CD8-positive, alpha-beta memory T cell (primary cell): ENCODE measurements at regions not wholly inside any gene's neighbourhood (a gene's known extent, or its start where the extent isn't known, plus 50 kb on each side); places are given as distances from the start of the nearest gene placed in this dataset.
"Not testable (repeated sequence)": the region's sequence is repeated elsewhere in the genome, so short reads cannot be mapped to it uniquely, and the experiment has no call there.

Experiments
- CTCF ChIA-PET: fragments of 350-600 bp; sonication (Branson Sonifier 250); formaldehyde crosslinking; loops from one replicate; lab custom pipeline; 2021; ENCODE audit warnings: antibody characterized with exemption; lab: Charles Lee
- POLR2A ChIA-PET: fragments of 350-600 bp; sonication (Branson Sonifier 250); formaldehyde crosslinking; loops from one replicate; lab custom pipeline; 2021; ENCODE audit warnings: antibody characterized with exemption; lab: Charles Lee
- DNase-seq, 5 donors: peaks; one replicate each; pipeline versions ENCODE4 v3.0.0 to v3.0.0-alpha.2; 2020 to 2022; ENCODE audit warnings: mixed read lengths in 1 of 5
- H3K27ac ChIP-seq: one replicate; pipeline ENCODE4 v1.7.0; 2013; ENCODE audit warnings: low read depth, mild to moderate bottlenecking, low read length, moderate library complexity
- H3K27me3 ChIP-seq: 2 replicates; pipeline ENCODE4 v1.7.0; 2013; ENCODE audit warnings: low read length, mild to moderate bottlenecking; ENCODE audit not compliant: insufficient read depth, poor library complexity, severe bottlenecking
- H3K36me3 ChIP-seq: 2 replicates; pipeline ENCODE4 v1.7.0; 2013; ENCODE audit warnings: mild to moderate bottlenecking, low read length, moderate library complexity; ENCODE audit not compliant: insufficient read depth
- H3K4me1 ChIP-seq: 2 replicates; pipeline ENCODE4 v1.7.0; 2013; ENCODE audit warnings: mild to moderate bottlenecking, low read length, moderate library complexity; ENCODE audit not compliant: insufficient read depth
- H3K4me3 ChIP-seq: 2 replicates; pipeline ENCODE4 v1.7.0; 2013; ENCODE audit warnings: mild to moderate bottlenecking, low read length
- H3K9me3 ChIP-seq: 2 replicates; pipeline ENCODE4 v1.7.0; 2013; ENCODE audit warnings: mild to moderate bottlenecking, low read length
- H3K27ac Mint-ChIP-seq, 8 donors: one replicate each; pipeline ENCODE4 v1.8.0; 2020 to 2021; ENCODE audit warnings: mixed read lengths in 8 of 8, mild to moderate bottlenecking in 6 of 8, inconsistent platforms in 3 of 8, moderate library complexity in 3 of 8
- H3K27me3 Mint-ChIP-seq, 2 donors: one replicate each; pipeline ENCODE4 v1.8.0; 2020 to 2021; ENCODE audit warnings: mixed read lengths in 2 of 2, mild to moderate bottlenecking in 1 of 2, moderate library complexity in 1 of 2
- H3K36me3 Mint-ChIP-seq, 3 donors: one replicate each; pipeline ENCODE4 v1.8.0; 2020 to 2021; ENCODE audit warnings: mixed read lengths in 3 of 3, inconsistent platforms in 1 of 3, mild to moderate bottlenecking in 1 of 3
- H3K4me1 Mint-ChIP-seq, 3 donors: one replicate each; pipeline ENCODE4 v1.8.0; 2020 to 2021; ENCODE audit warnings: mixed read lengths in 3 of 3, inconsistent platforms in 1 of 3, mild to moderate bottlenecking in 1 of 3
- H3K4me3 Mint-ChIP-seq, 7 donors: one replicate each; pipeline ENCODE4 v1.8.0; 2020 to 2021; ENCODE audit warnings: mixed read lengths in 7 of 7, mild to moderate bottlenecking in 6 of 7, moderate library complexity in 4 of 7, inconsistent platforms in 2 of 7
- H3K9me3 Mint-ChIP-seq, 5 donors: one replicate each; pipeline ENCODE4 v1.8.0; 2020 to 2022; ENCODE audit warnings: mixed read lengths in 5 of 5, mild to moderate bottlenecking in 3 of 5, moderate library complexity in 2 of 5, inconsistent platforms in 1 of 5

DNA sequence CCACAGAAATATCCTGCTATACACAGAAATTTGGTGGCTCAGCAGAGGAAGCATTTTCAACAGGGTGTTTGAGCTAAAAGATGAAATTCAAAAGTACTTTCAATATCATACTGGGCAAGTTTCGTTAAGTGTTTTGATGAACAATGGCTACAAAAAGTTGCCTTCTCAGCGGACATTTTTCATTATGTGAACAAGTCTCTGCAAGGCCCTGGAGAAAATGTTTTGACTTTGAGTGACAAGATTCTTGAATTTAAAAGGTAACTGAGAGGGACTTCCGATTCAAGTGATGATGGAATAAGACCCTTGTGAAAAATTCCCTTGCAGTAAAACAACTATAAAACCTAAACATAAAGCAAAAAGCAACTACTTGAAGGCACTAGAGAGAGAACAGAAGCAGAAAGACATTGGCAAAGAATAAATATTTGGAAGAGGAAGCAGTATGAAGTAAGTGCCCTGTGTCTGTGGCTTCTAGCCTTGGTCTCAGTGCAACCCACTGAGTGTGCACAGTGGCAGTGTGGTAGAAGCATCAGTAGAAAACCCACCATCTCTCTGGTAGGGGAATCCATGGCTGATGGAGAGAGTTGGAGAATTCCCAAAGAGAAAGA is 62.5 kb upstream of the NAMPT start:
- H3K27me3 Mint-ChIP-seq, result peaks cover 10 to 41% of the 10 kb centered on the region in 2 donors
- no peak overlapping the region for H3K4me3 ChIP-seq
- peak overlapping the region in 7 of 8 donors; percentile 22 to 83 (median 61) for H3K27ac Mint-ChIP-seq
- H3K36me3 ChIP-seq, result no peaks in the 10 kb centered on the region
- H3K9me3 ChIP-seq, result no peaks in the 10 kb centered on the region
- H3K4me1 ChIP-seq, result peaks cover 21% of the 10 kb centered on the region
- peaks cover 20 to 34% (median 29%) of the 10 kb centered on the region in 3 donors for H3K4me1 Mint-ChIP-seq
- peak overlapping the region in 3 of 7 donors; percentile 5 to 40 (median 8) for H3K4me3 Mint-ChIP-seq
- POLR2A ChIA-PET, result no interaction called here
- H3K36me3 Mint-ChIP-seq, result peaks cover 0 to 18% (median 3%) of the 10 kb centered on the region in 3 donors
- peak overlapping the region; percentile 13 for H3K27ac ChIP-seq
- no peaks in the 10 kb centered on the region for H3K27me3 ChIP-seq
- no peak for DNase-seq
- CTCF ChIA-PET, result no interaction called here
- H3K9me3 Mint-ChIP-seq, result peaks cover 16 to 33% (median 29%) of the 10 kb centered on the region in 5 donors

DNA sequence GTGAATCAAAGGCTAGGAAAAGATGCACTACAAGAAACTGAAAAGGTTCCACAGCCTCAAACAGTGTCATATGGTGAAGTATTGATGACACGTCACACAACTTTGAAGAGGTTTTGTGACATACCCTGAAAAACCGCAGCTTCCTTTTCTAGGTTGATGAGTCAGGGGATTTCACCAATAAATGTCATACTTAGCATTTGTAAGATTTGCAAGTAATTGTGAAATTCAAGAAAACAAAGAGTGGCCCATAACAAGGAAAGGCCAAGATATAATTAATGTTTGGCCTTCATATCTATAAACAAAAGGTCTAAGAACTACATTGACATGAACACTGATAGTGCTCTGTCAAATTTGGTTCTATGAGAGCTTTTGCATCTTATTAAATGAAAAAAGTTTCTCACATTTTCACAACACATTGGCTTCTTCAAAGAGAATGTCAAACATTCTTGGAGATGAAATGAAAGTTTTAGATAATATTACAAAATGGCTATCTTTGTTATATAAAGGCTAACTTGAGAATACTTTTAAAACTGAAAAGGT is 62.0 kb upstream of the NAMPT start:
- H3K27ac ChIP-seq, result peak overlapping the region; percentile 13
- peak overlapping the region in 2 of 7 donors; percentile 40 to 55 for H3K4me3 Mint-ChIP-seq

DNA sequence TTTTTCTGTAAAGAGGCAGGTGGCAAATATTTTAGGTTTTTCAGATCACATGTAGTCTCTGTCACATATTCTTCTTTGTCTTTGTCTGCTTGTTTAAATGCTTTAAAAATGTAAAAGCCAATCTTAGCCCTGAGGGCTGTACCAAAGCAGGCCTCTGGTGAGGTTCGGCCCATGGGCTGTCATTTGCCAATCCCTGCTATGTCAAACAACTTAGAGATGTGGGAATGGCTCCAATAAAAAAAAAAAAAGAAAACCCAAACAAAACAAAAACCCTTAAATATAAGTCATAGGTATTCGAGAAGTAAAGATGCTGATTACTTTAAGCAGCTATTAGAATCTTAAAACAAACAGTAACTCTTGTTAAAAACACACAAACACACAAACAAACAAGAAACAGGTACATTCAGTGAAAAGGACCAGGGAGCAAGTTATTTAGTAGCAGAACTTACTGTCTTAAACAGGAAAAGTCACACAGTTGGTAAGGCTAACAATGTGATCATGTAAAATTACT is 61.4 kb upstream of the NAMPT start:
- Histone ChIP-seq H3K36me3 (no peaks in the 10 kb centered on the region), H3K4me1 (peaks cover 21% of the 10 kb centered on the region), H3K4me3 (no peak overlapping the region), H3K27ac (peak overlapping the region; percentile 32), H3K9me3 (no peaks in the 10 kb centered on the region), H3K27me3 (no peaks in the 10 kb centered on the region)
- Mint-ChIP-seq H3K27ac (peak overlapping the region in 7 of 8 donors; percentile 34 to 83 (median 73)), H3K36me3 (peaks cover 0 to 26% (median 3%) of the 10 kb centered on the region in 3 donors), H3K9me3 (peaks cover 25 to 42% (median 38%) of the 10 kb centered on the region in 5 donors), H3K4me1 (peaks cover 20 to 34% (median 29%) of the 10 kb centered on the region in 3 donors), H3K4me3 (peak overlapping the region in 1 of 7 donors; percentile 55), H3K27me3 (peaks cover 15 to 44% of the 10 kb centered on the region in 2 donors)
- ChIA-PET CTCF (no interaction called here), POLR2A (no interaction called here)
- no peak for DNase-seq

More for the DNA sequence above, 62.0 kb upstream of the NAMPT start:
- DNase-seq, result peak; percentile 4 to 78 (median 52)
- ChIA-PET POLR2A (no interaction called here), CTCF (no interaction called here)
- Histone ChIP-seq H3K36me3 (no peaks in the 10 kb centered on the region), H3K9me3 (no peaks in the 10 kb centered on the region), H3K4me3 (no peak overlapping the region), H3K4me1 (peaks cover 21% of the 10 kb centered on the region), H3K27me3 (no peaks in the 10 kb centered on the region)
- Mint-ChIP-seq H3K36me3 (peaks cover 0 to 23% (median 3%) of the 10 kb centered on the region in 3 donors), H3K27me3 (peaks cover 14 to 44% of the 10 kb centered on the region in 2 donors), H3K27ac (peak overlapping the region in 7 of 8 donors; percentile 34 to 83 (median 73)), H3K9me3 (peaks cover 22 to 39% (median 35%) of the 10 kb centered on the region in 5 donors), H3K4me1 (peaks cover 20 to 34% (median 29%) of the 10 kb centered on the region in 3 donors)

DNA sequence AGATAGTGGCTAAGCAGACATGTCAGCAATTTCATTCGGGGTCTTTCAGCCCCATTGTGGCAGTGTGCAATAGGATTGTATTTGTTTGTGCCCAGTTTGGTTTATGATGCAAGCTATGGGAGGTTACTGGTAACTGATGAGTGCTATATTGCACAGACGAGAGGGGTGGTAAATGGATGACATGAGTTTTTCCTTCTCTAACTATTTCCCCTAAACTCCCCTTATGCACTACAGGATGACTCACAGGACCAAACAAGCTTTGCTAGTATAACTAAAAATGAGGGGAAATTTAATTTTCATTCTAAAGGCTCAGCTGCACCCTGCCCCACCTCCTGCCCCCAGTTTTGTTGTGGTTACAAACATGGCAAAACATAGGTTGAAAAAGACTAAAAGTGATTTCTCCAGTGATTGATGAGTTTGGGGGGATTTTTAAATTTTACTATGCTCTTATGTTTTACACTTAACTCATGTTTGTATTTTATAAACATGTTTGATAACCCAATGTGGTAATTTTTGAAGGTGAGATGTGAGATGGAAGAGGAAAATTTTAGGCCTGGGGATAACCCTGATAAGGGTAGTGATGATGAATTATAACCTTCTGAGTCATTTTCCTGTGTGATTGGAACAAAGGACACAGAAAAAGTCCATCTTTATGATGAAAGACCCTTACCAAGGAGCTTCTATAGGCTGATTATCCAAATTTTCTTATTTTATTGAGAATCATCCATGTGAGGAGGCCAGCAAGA is 60.8 kb upstream of the NAMPT start:
- Mint-ChIP-seq H3K27me3 (peaks cover 17 to 41% of the 10 kb centered on the region in 2 donors), H3K4me3 (no peak overlapping the region), H3K9me3 (peaks cover 29 to 44% (median 39%) of the 10 kb centered on the region in 5 donors), H3K36me3 (peaks cover 0 to 26% (median 3%) of the 10 kb centered on the region in 3 donors), H3K4me1 (peaks cover 20 to 34% (median 29%) of the 10 kb centered on the region in 3 donors), H3K27ac (peak overlapping the region in 6 of 8 donors; percentile 55 to 83 (median 76))
- H3K4me3 ChIP-seq, result no peak overlapping the region
- no peaks in the 10 kb centered on the region for H3K27me3 ChIP-seq
- ChIA-PET CTCF (no interaction called here), POLR2A (no interaction called here)
- H3K9me3 ChIP-seq, result no peaks in the 10 kb centered on the region
- no peak for DNase-seq
- peaks cover 21% of the 10 kb centered on the region for H3K4me1 ChIP-seq
- H3K36me3 ChIP-seq, result no peaks in the 10 kb centered on the region
- peak overlapping the region; percentile 32 for H3K27ac ChIP-seq

DNA sequence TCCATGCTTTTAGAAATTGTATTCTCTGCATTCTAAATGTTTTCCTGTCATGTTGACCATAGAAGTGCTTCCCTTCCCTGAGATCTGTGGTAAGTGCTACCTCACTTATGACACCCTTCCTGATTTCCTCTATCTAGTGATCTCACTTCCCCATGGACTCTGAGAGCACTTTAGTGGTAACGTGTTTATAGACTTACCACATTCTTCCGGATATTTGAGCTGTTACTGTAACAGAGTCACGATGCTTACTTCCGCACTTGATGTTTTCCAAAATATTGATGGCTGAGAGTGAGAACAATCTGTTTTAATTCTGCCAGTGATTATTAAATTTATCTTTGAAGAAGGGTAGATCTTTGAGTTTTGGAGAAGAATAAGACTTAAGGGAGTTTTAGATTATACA is 60.1 kb upstream of the NAMPT start:
- peaks cover 20 to 34% (median 29%) of the 10 kb centered on the region in 3 donors for H3K4me1 Mint-ChIP-seq

DNA sequence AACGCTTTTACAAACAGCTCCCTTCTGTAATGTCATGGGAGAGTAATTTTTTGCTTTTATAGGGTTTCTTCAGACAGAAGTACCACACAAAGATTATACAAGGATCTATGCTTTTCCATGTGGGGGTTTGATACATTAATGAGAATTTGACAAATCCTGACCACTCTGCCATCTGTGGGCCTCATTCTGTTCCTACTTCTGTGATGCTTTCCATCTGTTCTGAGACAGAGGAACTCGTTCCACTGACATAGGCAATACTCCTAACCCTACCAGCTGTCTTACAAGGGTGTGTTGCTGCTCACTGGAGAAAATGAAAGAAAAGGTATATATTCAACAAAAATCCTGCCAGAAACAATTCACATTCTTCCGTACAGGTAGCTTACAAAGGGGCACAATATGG is 59.4 kb upstream of the NAMPT start:
- H3K4me3 Mint-ChIP-seq, result no peak overlapping the region
- DNase-seq, result no peak
- peaks cover 20 to 34% (median 29%) of the 10 kb centered on the region in 3 donors for H3K4me1 Mint-ChIP-seq
- ChIA-PET CTCF (no interaction called here), POLR2A (no interaction called here)
- Histone ChIP-seq H3K4me1 (peaks cover 21% of the 10 kb centered on the region), H3K36me3 (no peaks in the 10 kb centered on the region), H3K27ac (no peak overlapping the region), H3K27me3 (no peaks in the 10 kb centered on the region), H3K4me3 (no peak overlapping the region), H3K9me3 (no peaks in the 10 kb centered on the region)
- H3K36me3 Mint-ChIP-seq, result peaks cover 0 to 28% (median 2%) of the 10 kb centered on the region in 3 donors
- peaks cover 21 to 46% (median 39%) of the 10 kb centered on the region in 5 donors for H3K9me3 Mint-ChIP-seq
- peaks cover 16 to 36% of the 10 kb centered on the region in 2 donors for H3K27me3 Mint-ChIP-seq
- H3K27ac Mint-ChIP-seq, result peak overlapping the region in 1 of 8 donors; percentile 61

More for the DNA sequence above, 60.1 kb upstream of the NAMPT start:
- no peaks in the 10 kb centered on the region for H3K9me3 ChIP-seq
- Mint-ChIP-seq H3K27me3 (peaks cover 18 to 42% of the 10 kb centered on the region in 2 donors), H3K27ac (peak overlapping the region in 3 of 8 donors; percentile 1 to 30 (median 30)), H3K4me3 (no peak overlapping the region), H3K9me3 (peaks cover 26 to 47% (median 39%) of the 10 kb centered on the region in 5 donors), H3K36me3 (peaks cover 0 to 28% (median 3%) of the 10 kb centered on the region in 3 donors)
- ChIA-PET CTCF (no interaction called here), POLR2A (no interaction called here)
- no peaks in the 10 kb centered on the region for H3K27me3 ChIP-seq
- no peak for DNase-seq
- H3K4me1 ChIP-seq, result peaks cover 21% of the 10 kb centered on the region
- no peak overlapping the region for H3K4me3 ChIP-seq
- H3K36me3 ChIP-seq, result no peaks in the 10 kb centered on the region
- H3K27ac ChIP-seq, result no peak overlapping the region

DNA sequence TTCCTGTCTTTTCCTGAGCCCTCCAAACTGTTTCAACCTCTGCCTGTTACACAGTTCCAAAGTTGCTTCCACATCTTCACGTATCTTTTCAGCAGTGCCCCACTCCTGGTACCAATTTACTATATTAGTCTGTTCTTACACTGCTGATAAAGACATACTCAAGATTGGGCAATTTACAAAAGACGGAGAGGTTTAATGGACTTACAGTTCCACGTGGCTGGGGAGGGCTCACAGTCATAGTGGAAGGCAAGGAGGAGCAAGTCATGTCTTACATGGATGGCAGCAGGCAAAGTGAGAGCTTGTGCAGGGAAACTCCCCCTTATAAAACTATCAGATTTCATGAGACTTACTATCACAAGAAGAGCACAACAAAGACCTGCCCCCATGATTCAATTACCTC is 57.3 kb upstream of the NAMPT start:
- peaks cover 15 to 23% (median 19%) of the 10 kb centered on the region in 3 donors for H3K4me1 Mint-ChIP-seq
- H3K27ac Mint-ChIP-seq, H3K36me3 ChIP-seq, POLR2A ChIA-PET, H3K27me3 ChIP-seq, DNase-seq, H3K9me3 ChIP-seq, H3K4me3 ChIP-seq, H3K4me3 Mint-ChIP-seq, CTCF ChIA-PET, H3K27ac ChIP-seq: not testable (repeated sequence)
- peaks cover 15% of the 10 kb centered on the region for H3K4me1 ChIP-seq
- peaks cover 21 to 48% (median 41%) of the 10 kb centered on the region in 5 donors for H3K9me3 Mint-ChIP-seq
- peaks cover 0 to 32% (median 0%) of the 10 kb centered on the region in 3 donors for H3K36me3 Mint-ChIP-seq
- H3K27me3 Mint-ChIP-seq, result peaks cover 9 to 39% of the 10 kb centered on the region in 2 donors
